PC-9 (cell line): ENCODE measurements at regions not wholly inside any gene's neighbourhood (a gene's known extent, or its start where the extent isn't known, plus 50 kb on each side); places are given as distances from the start of the nearest gene placed in this dataset.

Experiments used
- EZH2 ChIP-seq: fragments of 200-600 bp; sonication (generic); IDR thresholded peaks from 2 replicates; pipeline ENCODE4 v1.8.0; 2017; ENCODE audit warnings: antibody characterized with exemption, low read depth
- TF ChIP-seq, protein P1 (sequence below): fragments of 200-600 bp; sonication (generic); conservative IDR thresholded peaks from 2 replicates; pipeline ENCODE4 v1.6.1; 2017; ENCODE audit warnings: mixed run types, antibody characterized with exemption, mild to moderate bottlenecking, moderate library complexity

DNA sequence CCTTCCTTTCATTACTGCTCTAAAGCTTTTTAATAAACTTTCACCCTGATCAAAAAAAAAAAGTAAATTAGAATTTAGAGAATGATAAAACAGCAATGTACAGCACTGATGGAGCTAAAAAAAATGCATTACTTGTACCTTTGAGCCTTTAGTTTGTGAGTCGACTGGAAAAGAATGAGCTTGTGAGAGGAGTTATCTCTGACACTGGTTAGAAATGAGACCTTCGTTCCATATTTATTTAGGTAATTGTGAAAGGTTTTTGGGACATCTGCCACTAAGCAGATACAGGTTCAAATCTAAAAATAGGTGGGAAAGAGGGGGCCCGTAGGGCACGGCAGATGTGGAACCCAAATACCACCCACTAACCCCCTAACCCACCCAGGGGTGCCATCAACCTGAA, 376.8 kb downstream of the ICE1 start:
- TF ChIP-seq, protein P1, sequence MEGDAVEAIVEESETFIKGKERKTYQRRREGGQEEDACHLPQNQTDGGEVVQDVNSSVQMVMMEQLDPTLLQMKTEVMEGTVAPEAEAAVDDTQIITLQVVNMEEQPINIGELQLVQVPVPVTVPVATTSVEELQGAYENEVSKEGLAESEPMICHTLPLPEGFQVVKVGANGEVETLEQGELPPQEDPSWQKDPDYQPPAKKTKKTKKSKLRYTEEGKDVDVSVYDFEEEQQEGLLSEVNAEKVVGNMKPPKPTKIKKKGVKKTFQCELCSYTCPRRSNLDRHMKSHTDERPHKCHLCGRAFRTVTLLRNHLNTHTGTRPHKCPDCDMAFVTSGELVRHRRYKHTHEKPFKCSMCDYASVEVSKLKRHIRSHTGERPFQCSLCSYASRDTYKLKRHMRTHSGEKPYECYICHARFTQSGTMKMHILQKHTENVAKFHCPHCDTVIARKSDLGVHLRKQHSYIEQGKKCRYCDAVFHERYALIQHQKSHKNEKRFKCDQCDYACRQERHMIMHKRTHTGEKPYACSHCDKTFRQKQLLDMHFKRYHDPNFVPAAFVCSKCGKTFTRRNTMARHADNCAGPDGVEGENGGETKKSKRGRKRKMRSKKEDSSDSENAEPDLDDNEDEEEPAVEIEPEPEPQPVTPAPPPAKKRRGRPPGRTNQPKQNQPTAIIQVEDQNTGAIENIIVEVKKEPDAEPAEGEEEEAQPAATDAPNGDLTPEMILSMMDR: no peak
- TF ChIP-seq EZH2: no peak
